GM21447 (cell line): ENCODE measurements at regions not wholly inside any gene's neighbourhood (a gene's known extent, or its start where the extent isn't known, plus 50 kb on each side); places are given as distances from the start of the nearest gene placed in this dataset.

Experiments used
- ATAC-seq: cut with Tn5 transposase; IDR thresholded peaks from one replicate; pipeline ENCODE4 v1.9.1; 2021; ENCODE audit not compliant: unreplicated experiment

GRCh38 chr20:52654567-52654966, 317.6 kb upstream of the TSHZ2 start:
- no peak for ATAC-seq

GRCh38 chr20:52652271-52652670, 319.9 kb upstream of the TSHZ2 start:
- no peak for ATAC-seq

GRCh38 chr20:52649727-52650126, 322.4 kb upstream of the TSHZ2 start:
- no peak for ATAC-seq

GRCh38 chr20:52645822-52646221, 326.3 kb upstream of the TSHZ2 start:
- no peak for ATAC-seq

- no peak for ATAC-seq
Observed at GRCh38 chr20:52643034-52643433, 329.1 kb upstream of the TSHZ2 start.

- no peak for ATAC-seq
Observed at GRCh38 chr20:52637201-52637600, 335.0 kb upstream of the TSHZ2 start.

- ATAC-seq: no peak
Observed at GRCh38 chr20:52631469-52631868, 340.7 kb upstream of the TSHZ2 start.

GRCh38 chr20:52630138-52630537, 342.0 kb upstream of the TSHZ2 start:
- no peak for ATAC-seq

- no peak for ATAC-seq
Observed at GRCh38 chr20:52624281-52624680, 347.9 kb upstream of the TSHZ2 start.

- ATAC-seq: no peak
Observed at GRCh38 chr20:52622081-52622480, 350.1 kb upstream of the TSHZ2 start.

- ATAC-seq: no peak
Observed at GRCh38 chr20:52621401-52621800, 350.8 kb upstream of the TSHZ2 start.

GRCh38 chr20:52619671-52620070, 352.5 kb upstream of the TSHZ2 start:
- ATAC-seq: no peak

GRCh38 chr20:52619101-52619500, 353.1 kb upstream of the TSHZ2 start:
- ATAC-seq: no peak

GRCh38 chr20:52616629-52617028, 355.5 kb upstream of the TSHZ2 start:
- no peak for ATAC-seq

GRCh38 chr20:52614051-52614863, 357.9 kb upstream of the TSHZ2 start:
- ATAC-seq: no peak

- ATAC-seq: no peak
Observed at GRCh38 chr20:52612046-52612632, 360.0 kb upstream of the TSHZ2 start.

- no peak for ATAC-seq
Observed at GRCh38 chr20:52610749-52611148, 361.4 kb upstream of the TSHZ2 start.

- no peak for ATAC-seq
Observed at GRCh38 chr20:52601295-52601971, 370.7 kb upstream of the TSHZ2 start.

GRCh38 chr20:52596256-52596655, 375.9 kb upstream of the TSHZ2 start:
- ATAC-seq: no peak

- no peak for ATAC-seq
Observed at GRCh38 chr20:52595518-52595917, 376.6 kb upstream of the TSHZ2 start.

- ATAC-seq: no peak
Observed at GRCh38 chr20:52593654-52594053, 378.5 kb upstream of the TSHZ2 start.

- ATAC-seq: no peak
Observed at GRCh38 chr20:52592567-52592966, 379.6 kb upstream of the TSHZ2 start.
